GM19455 (cell line): ENCODE measurements at regions not wholly inside any gene's neighbourhood (a gene's known extent, or its start where the extent isn't known, plus 50 kb on each side); places are given as distances from the start of the nearest gene placed in this dataset.

ENCODE experiments used
- ATAC-seq: cut with Tn5 transposase; IDR thresholded peaks from one replicate; pipeline ENCODE4 v1.9.1; 2021; ENCODE audit not compliant: unreplicated experiment

- ATAC-seq = no peak
Measured at GRCh38 chr6:21648475-21649050, 55.0 kb downstream of the SOX4 start.

- no peak for ATAC-seq
Measured at GRCh38 chr6:21653323-21653722, 59.8 kb downstream of the SOX4 start.

GRCh38 chr6:21653905-21654304 is 60.4 kb downstream of the SOX4 start:
- no peak for ATAC-seq

- ATAC-seq = no peak
Measured at GRCh38 chr6:21654361-21654760, 60.8 kb downstream of the SOX4 start.

- no peak for ATAC-seq
Measured at GRCh38 chr6:21663966-21664313, 70.4 kb downstream of the SOX4 start.

- no peak for ATAC-seq
Measured at GRCh38 chr6:21664314-21665109, 71.0 kb downstream of the SOX4 start.

- ATAC-seq = no peak
Measured at GRCh38 chr6:21665110-21665391, 71.5 kb downstream of the SOX4 start.

GRCh38 chr6:21665392-21666200 is 72.0 kb downstream of the SOX4 start:
- ATAC-seq = no peak

- no peak for ATAC-seq
Measured at GRCh38 chr6:21666201-21666691, 72.7 kb downstream of the SOX4 start.

- ATAC-seq = no peak
Measured at GRCh38 chr6:21666853-21667681, 73.5 kb downstream of the SOX4 start.

GRCh38 chr6:21668795-21669194 is 75.2 kb downstream of the SOX4 start:
- no peak for ATAC-seq

GRCh38 chr6:21676769-21677168 is 83.2 kb downstream of the SOX4 start:
- no peak for ATAC-seq

GRCh38 chr6:21678990-21679389 is 85.4 kb downstream of the SOX4 start:
- ATAC-seq = no peak

GRCh38 chr6:21679761-21680265 is 86.3 kb downstream of the SOX4 start:
- ATAC-seq = no peak

GRCh38 chr6:21680611-21681010 is 87.1 kb downstream of the SOX4 start:
- ATAC-seq = no peak

- ATAC-seq = no peak
Measured at GRCh38 chr6:21690489-21690888, 96.9 kb downstream of the SOX4 start.

- no peak for ATAC-seq
Measured at GRCh38 chr6:21691685-21692346, 98.3 kb downstream of the SOX4 start.

- ATAC-seq = no peak
Measured at GRCh38 chr6:21692721-21693120, 99.2 kb downstream of the SOX4 start.

- ATAC-seq = no peak
Measured at GRCh38 chr6:21694168-21694567, 100.6 kb downstream of the SOX4 start.

- no peak for ATAC-seq
Measured at GRCh38 chr6:21707524-21708319, 114.2 kb downstream of the SOX4 start.
